OCI-LY1 (cell line): ENCODE measurements at regions not wholly inside any gene's neighbourhood (a gene's known extent, or its start where the extent isn't known, plus 50 kb on each side); places are given as distances from the start of the nearest gene placed in this dataset.

Experiments
- H2AFZ ChIP-seq: fragments of 200-600 bp; sonication (generic), shearing (Covaris generic); 2 replicates; pipeline ENCODE4 v1.6.0; 2014; ENCODE audit warnings: antibody characterized with exemption, mild to moderate bottlenecking, low read length
- H3F3A ChIP-seq: fragments of 200-600 bp; sonication (generic), shearing (Covaris generic); 2 replicates; pipeline ENCODE4 v1.6.0; 2014; ENCODE audit warnings: mild to moderate bottlenecking, antibody characterized with exemption, low read length, moderate library complexity; ENCODE audit not compliant: insufficient read depth
- H3K27ac ChIP-seq: fragments of 200-600 bp; sonication (generic); 2 replicates; pipeline ENCODE4 v1.5.1; 2014; ENCODE audit warnings: low read length, mixed run types, mild to moderate bottlenecking, low read depth; ENCODE audit not compliant: poor library complexity, severe bottlenecking
- H3K27me3 ChIP-seq: fragments of 200-600 bp; sonication (generic); 2 replicates; pipeline ENCODE4 v1.6.0; 2014; ENCODE audit warnings: antibody characterized with exemption, mild to moderate bottlenecking, low read length, moderate library complexity; ENCODE audit not compliant: insufficient read depth
- H3K36me3 ChIP-seq: fragments of 200-600 bp; sonication (generic); 2 replicates; pipeline ENCODE4 v1.6.1; 2014; ENCODE audit warnings: mild to moderate bottlenecking, antibody characterized with exemption, low read length, moderate library complexity, mixed read lengths; ENCODE audit not compliant: insufficient read depth
- H3K4me1 ChIP-seq: fragments of 200-600 bp; sonication (generic); 2 replicates; pipeline ENCODE4 v1.5.1; 2014; ENCODE audit warnings: mild to moderate bottlenecking, low read length, moderate library complexity; ENCODE audit not compliant: insufficient read depth, severe bottlenecking
- H3K4me2 ChIP-seq: fragments of 200-600 bp; sonication (generic), shearing (Covaris generic); 2 replicates; pipeline ENCODE4 v1.6.1; 2014; ENCODE audit warnings: low read length
- H3K4me3 ChIP-seq: fragments of 200-600 bp; sonication (generic); 2 replicates; pipeline ENCODE4 v1.5.1; 2014; ENCODE audit warnings: low read length, low read depth, mild to moderate bottlenecking, mixed read lengths; ENCODE audit not compliant: poor library complexity, severe bottlenecking
- H3K79me2 ChIP-seq: fragments of 200-600 bp; shearing (Covaris generic); 2 replicates; pipeline ENCODE4 v1.6.1; 2016; ENCODE audit warnings: mixed run types, low read length, mixed read lengths; ENCODE audit not compliant: insufficient read depth
- H3K9ac ChIP-seq: fragments of 200-600 bp; sonication (generic), shearing (Covaris generic); 2 replicates; pipeline ENCODE4 v1.6.1; 2014; ENCODE audit warnings: mild to moderate bottlenecking, low read length, mixed read lengths
- H3K9me2 ChIP-seq: fragments of 200-600 bp; sonication (generic), shearing (Covaris generic); 2 replicates; pipeline ENCODE4 v1.6.1; 2014; ENCODE audit warnings: low read depth, mild to moderate bottlenecking, low read length, mixed read lengths
- H3K9me3 ChIP-seq: fragments of 200-600 bp; shearing (Covaris generic); 2 replicates; pipeline ENCODE4 v1.6.1; 2014; ENCODE audit warnings: low read length, mixed read lengths
- H4K20me1 ChIP-seq: fragments of 200-600 bp; sonication (generic), shearing (Covaris generic); 2 replicates; pipeline ENCODE4 v1.6.0; 2016; ENCODE audit warnings: mild to moderate bottlenecking, low read length; ENCODE audit not compliant: insufficient read depth
- CTCF ChIP-seq: fragments of 200-600 bp; sonication (generic), shearing (Covaris generic); IDR thresholded peaks from 2 replicates; pipeline ENCODE4 v1.5.1; 2017; ENCODE audit warnings: mild to moderate bottlenecking, antibody characterized with exemption, low read length, moderate library complexity, mixed read lengths
- EZH2 ChIP-seq: fragments of 200-600 bp; sonication (generic), shearing (Covaris generic); IDR thresholded peaks from 2 replicates; pipeline ENCODE4 v1.8.0; 2017; ENCODE audit warnings: borderline replicate concordance, mixed run types, mild to moderate bottlenecking, antibody characterized with exemption, low read length, moderate library complexity, mixed read lengths

- H3K27me3 ChIP-seq, result no peaks in the 10 kb centered on the region
- H4K20me1 ChIP-seq, result no peaks in the 10 kb centered on the region
- H3K4me1 ChIP-seq, result no peaks in the 10 kb centered on the region
- H3K4me3 ChIP-seq, result no peak overlapping the region
- no peak overlapping the region for H3K27ac ChIP-seq
- TF ChIP-seq CTCF (no peak), EZH2 (no peak)
- H3K79me2 ChIP-seq, result no peaks in the 10 kb centered on the region
- H2AFZ ChIP-seq, result no peak overlapping the region
- H3K4me2 ChIP-seq, result no peak overlapping the region
- H3F3A ChIP-seq, result no peaks in the 10 kb centered on the region
- H3K9ac ChIP-seq, result no peak overlapping the region
- no peaks in the 10 kb centered on the region for H3K9me2 ChIP-seq
- H3K9me3 ChIP-seq, result no peaks in the 10 kb centered on the region
- no peaks in the 10 kb centered on the region for H3K36me3 ChIP-seq
These were observed 93.2 kb downstream of the TMEM212 start for GRCh38 chr3:171936191-171936841.

GRCh38 chr3:171939578-171939977, 96.4 kb downstream of the TMEM212 start:
- H3K9me3 ChIP-seq, result no peaks in the 10 kb centered on the region
- H3K4me1 ChIP-seq, result no peaks in the 10 kb centered on the region
- H3K9ac ChIP-seq, result no peak overlapping the region
- no peak overlapping the region for H3K4me3 ChIP-seq
- no peak for TF ChIP-seq EZH2
- no peaks in the 10 kb centered on the region for H3K79me2 ChIP-seq
- no peaks in the 10 kb centered on the region for H3K27me3 ChIP-seq
- no peaks in the 10 kb centered on the region for H3K9me2 ChIP-seq
- H3F3A ChIP-seq, result no peaks in the 10 kb centered on the region
- no peaks in the 10 kb centered on the region for H4K20me1 ChIP-seq
- no peak overlapping the region for H3K4me2 ChIP-seq
- H2AFZ ChIP-seq, result no peak overlapping the region
- H3K36me3 ChIP-seq, result no peaks in the 10 kb centered on the region
- H3K27ac ChIP-seq, result no peak overlapping the region

- no peaks in the 10 kb centered on the region for H3K4me1 ChIP-seq
- H3K9ac ChIP-seq, result no peak overlapping the region
- no peak for TF ChIP-seq EZH2
- TF ChIP-seq CTCF, result no peak
- no peaks in the 10 kb centered on the region for H3K79me2 ChIP-seq
- H3F3A ChIP-seq, result no peaks in the 10 kb centered on the region
- no peak overlapping the region for H3K4me2 ChIP-seq
- H4K20me1 ChIP-seq, result no peaks in the 10 kb centered on the region
- no peaks in the 10 kb centered on the region for H3K9me3 ChIP-seq
- H3K9me2 ChIP-seq, result no peaks in the 10 kb centered on the region
- no peaks in the 10 kb centered on the region for H3K27me3 ChIP-seq
- H3K27ac ChIP-seq, result no peak overlapping the region
- H3K36me3 ChIP-seq, result no peaks in the 10 kb centered on the region
- no peak overlapping the region for H3K4me3 ChIP-seq
- no peak overlapping the region for H2AFZ ChIP-seq
These were observed 97.1 kb downstream of the TMEM212 start for GRCh38 chr3:171940151-171940649.
